Heart right ventricle (tissue), 16 donors: ENCODE measurements at regions not wholly inside any gene's neighbourhood (a gene's known extent, or its start where the extent isn't known, plus 50 kb on each side); places are given as distances from the start of the nearest gene placed in this dataset.

Experiments
- ATAC-seq, 8 donors: fragments of 200-7000 bp; cut with Tn5 transposase; one replicate each; pipeline ENCODE4 v1.9.1; 2020; ENCODE audit warnings: mild to moderate bottlenecking in 8 of 8, moderate library complexity in 8 of 8, moderate number of reproducible peaks in 1 of 8
- DNase-seq, 2 donors: peaks; one replicate each; pipeline ENCODE4 v3.0.0-alpha.2; 2020
- H3K27ac ChIP-seq, 10 donors: fragments of 200-600 bp; sonication (generic) in 2 of 10; one replicate each; pipeline versions ENCODE4 v1.5.0 to v1.8.0; 2020 to 2022; ENCODE audit warnings: mild to moderate bottlenecking in 3 of 10
- H3K27me3 ChIP-seq, 7 donors: fragments of 200-600 bp; one replicate each; pipeline ENCODE4 v1.8.0; 2021 to 2022; ENCODE audit warnings: mild to moderate bottlenecking in 2 of 7
- H3K36me3 ChIP-seq, 9 donors: fragments of 200-600 bp; sonication (generic) in 1 of 9; one replicate each; pipeline versions ENCODE4 v1.5.0 to v1.8.0; 2020 to 2022; ENCODE audit warnings: mild to moderate bottlenecking in 2 of 9
- H3K4me1 ChIP-seq, 9 donors: fragments of 200-600 bp; sonication (generic) in 1 of 9; one replicate each; pipeline versions ENCODE4 v1.5.0 to v1.8.0; 2020 to 2022; ENCODE audit warnings: mild to moderate bottlenecking in 4 of 9
- H3K4me3 ChIP-seq, 10 donors: fragments of 200-600 bp; sonication (generic) in 2 of 10; one replicate each; pipeline versions ENCODE4 v1.5.0 to v1.8.0; 2020 to 2022; ENCODE audit warnings: mild to moderate bottlenecking in 7 of 10, moderate library complexity in 2 of 10
- H3K9me3 ChIP-seq, 11 donors: fragments of 200-600 bp in 10 of 11; sonication (generic) in 2 of 11; one replicate each; pipeline versions ENCODE4 v1.5.0 to v1.8.0; 2013 to 2022; ENCODE audit warnings: mild to moderate bottlenecking in 2 of 11, control low read depth in 1 of 11, moderate library complexity in 1 of 11
- WGBS, 2 donors: extraction: QIAGEN DNeasy Blood & Tissue Kit; methylation state at CpG; one replicate each; pipeline ENCODE4 v1.1.7; 2013; ENCODE audit warnings: inconsistent platforms in 1 of 2; 5-methylcytosine and 5-hydroxymethylcytosine counted together
- intact Hi-C, 10 donors: fragments of 100-400 bp; cut with DNase I; formaldehyde crosslinking; loops; one replicate each; pipeline versions ENCODE4 v1.11.1 to v1.14.2; 2022
- TF ChIP-seq, protein P1 (sequence below), 9 donors: fragments of 200-600 bp; sonication (generic) in 2 of 9; IDR thresholded peaks; one replicate each; pipeline versions ENCODE4 v1.5.0 to v1.8.0; 2021 to 2022; ENCODE audit warnings: antibody characterized with exemption in 9 of 9, mild to moderate bottlenecking in 5 of 9, moderate library complexity in 1 of 9
- donor health status: Arrhythmogenic right ventricular cardiomyopathy.
- donor health status: ischemic (EF 13 %, LVEDD 7.1; RV severe dilation, severe dysfunction).
- donor health status: healthy with polysubstance abuse.
- donor health status: DM: no; HTN: yes; CAD: no.
- donor health status: DM: no; HTN: no; CAD: no.
- donor health status: ischemic (EF 25% LVEDD 6.9; RV normal size, moderate dysfunction).
- donor health status: ischemic (EF 25% LVEDD 5.7; RV mildly dilated, moderate dysfunction).
- donor health status: healthy.
- donor health status: DM: yes; HTN: yes; CAD: no.
- donor health status: Ischemic cardiomyopathy.
- donor health status: ischemic (EF 35%, LVEDD 5.7; RV mildly dilated, moderate dysfunction).
- donor health status: nonischemic (EF 11% LVEDD 7.7; RV severe dilation, severe dysfunction).
- donor health status: DM: yes; HTN: yes; CAD: no.
- donor health status: PGD.
- donor health status: ischemic (EF 29% LVEDD 5.4; RV normal size, mild dysfunction).
- donor health status: nonischemic (EF 23%, LVEDD 6.1; RV moderate dilation, normal function).

DNA sequence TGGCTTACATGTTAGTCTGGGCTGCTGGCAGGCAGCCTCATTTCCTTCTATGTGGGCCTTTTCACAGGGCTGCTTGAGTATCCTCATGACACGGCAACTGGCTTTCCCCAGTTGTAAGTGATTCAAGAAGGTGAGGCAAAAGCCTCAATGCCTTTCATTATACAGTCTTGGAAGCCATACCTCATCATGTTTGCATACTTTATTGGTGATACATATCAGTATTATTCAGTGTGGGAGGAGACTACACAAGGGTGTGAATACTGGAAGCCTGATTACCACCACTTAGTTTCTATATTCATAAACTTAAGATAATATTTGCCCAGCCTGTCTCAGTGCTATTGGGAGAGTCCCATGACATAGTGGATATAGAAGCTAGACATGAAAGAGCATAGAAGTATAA lies 346.8 kb downstream of the SOX2 start:
- intact Hi-C loops: no loop called here
- ATAC-seq: no peak
- no peak for DNase-seq
- Histone ChIP-seq H3K36me3 (no peaks in the 10 kb centered on the region), H3K9me3 (no peaks in the 10 kb centered on the region), H3K4me1 (no peaks in the 10 kb centered on the region), H3K27ac (no peak overlapping the region), H3K4me3 (no peak overlapping the region), H3K27me3 (no peaks in the 10 kb centered on the region)
- 81 to 91% methylated on average over 1 of the region's 1 CpG for WGBS, 2 donors
- TF ChIP-seq, protein P1, sequence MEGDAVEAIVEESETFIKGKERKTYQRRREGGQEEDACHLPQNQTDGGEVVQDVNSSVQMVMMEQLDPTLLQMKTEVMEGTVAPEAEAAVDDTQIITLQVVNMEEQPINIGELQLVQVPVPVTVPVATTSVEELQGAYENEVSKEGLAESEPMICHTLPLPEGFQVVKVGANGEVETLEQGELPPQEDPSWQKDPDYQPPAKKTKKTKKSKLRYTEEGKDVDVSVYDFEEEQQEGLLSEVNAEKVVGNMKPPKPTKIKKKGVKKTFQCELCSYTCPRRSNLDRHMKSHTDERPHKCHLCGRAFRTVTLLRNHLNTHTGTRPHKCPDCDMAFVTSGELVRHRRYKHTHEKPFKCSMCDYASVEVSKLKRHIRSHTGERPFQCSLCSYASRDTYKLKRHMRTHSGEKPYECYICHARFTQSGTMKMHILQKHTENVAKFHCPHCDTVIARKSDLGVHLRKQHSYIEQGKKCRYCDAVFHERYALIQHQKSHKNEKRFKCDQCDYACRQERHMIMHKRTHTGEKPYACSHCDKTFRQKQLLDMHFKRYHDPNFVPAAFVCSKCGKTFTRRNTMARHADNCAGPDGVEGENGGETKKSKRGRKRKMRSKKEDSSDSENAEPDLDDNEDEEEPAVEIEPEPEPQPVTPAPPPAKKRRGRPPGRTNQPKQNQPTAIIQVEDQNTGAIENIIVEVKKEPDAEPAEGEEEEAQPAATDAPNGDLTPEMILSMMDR (IDR thresholded peaks at IDR 0.05): no peak

DNA sequence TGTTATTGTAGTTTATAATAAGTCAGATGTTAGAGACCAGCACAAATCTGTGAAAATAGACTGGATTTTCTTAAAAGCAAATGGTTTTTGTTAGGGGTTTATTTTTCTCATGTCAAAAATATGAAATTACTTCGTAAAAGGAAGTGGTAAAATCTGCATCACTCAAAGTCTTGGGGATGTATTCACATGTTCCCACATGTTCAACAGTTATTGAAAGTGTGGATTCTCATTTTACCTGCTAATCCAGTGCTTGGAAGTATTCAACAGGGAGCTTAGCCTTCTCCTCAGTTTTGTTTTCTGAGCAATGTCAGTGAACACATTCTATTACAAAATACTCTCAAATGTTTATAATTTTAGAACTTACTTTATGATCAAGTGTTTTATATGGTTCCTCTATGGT lies 352.0 kb downstream of the SOX2 start:
- intact Hi-C loops: no loop called here
- Histone ChIP-seq H3K36me3 (no peaks in the 10 kb centered on the region), H3K9me3 (no peaks in the 10 kb centered on the region), H3K4me3 (no peak overlapping the region), H3K4me1 (no peaks in the 10 kb centered on the region), H3K27ac (no peak overlapping the region), H3K27me3 (no peaks in the 10 kb centered on the region)
- TF ChIP-seq, protein P1 (IDR thresholded peaks at IDR 0.05): no peak
- DNase-seq (no peak), ATAC-seq (no peak)
- 41 to 54% methylated on average over 1 of the region's 1 CpG for WGBS, 2 donors

DNA sequence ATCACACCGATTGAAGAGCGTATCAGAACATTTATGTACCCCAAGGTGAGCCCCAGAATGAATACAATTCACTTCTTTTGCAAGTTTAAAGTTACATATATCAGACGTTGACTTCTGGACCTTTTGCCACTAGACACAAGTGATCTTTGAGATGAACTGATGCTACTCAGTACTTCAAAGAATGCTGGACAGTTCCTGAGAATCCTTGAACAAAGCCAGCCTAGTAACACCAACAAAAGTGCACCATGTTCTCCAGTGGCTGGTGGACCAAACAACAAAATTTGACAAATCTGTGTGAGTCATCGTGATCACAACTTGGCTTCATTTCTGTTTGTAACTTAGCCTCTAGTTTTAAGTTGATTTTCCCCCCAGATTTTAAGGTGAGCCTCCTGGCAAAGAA lies 355.7 kb downstream of the SOX2 start:
- intact Hi-C loops: no loop called here
- Histone ChIP-seq H3K4me3 (no peak overlapping the region), H3K36me3 (no peaks in the 10 kb centered on the region), H3K4me1 (no peaks in the 10 kb centered on the region), H3K27me3 (no peaks in the 10 kb centered on the region), H3K9me3 (no peaks in the 10 kb centered on the region), H3K27ac (no peak overlapping the region)
- DNase-seq (no peak), ATAC-seq (no peak)
- TF ChIP-seq, protein P1 (IDR thresholded peaks at IDR 0.05): no peak
- WGBS, 2 donors: 57 to 76% methylated on average over 4 of the region's 4 CpGs

DNA sequence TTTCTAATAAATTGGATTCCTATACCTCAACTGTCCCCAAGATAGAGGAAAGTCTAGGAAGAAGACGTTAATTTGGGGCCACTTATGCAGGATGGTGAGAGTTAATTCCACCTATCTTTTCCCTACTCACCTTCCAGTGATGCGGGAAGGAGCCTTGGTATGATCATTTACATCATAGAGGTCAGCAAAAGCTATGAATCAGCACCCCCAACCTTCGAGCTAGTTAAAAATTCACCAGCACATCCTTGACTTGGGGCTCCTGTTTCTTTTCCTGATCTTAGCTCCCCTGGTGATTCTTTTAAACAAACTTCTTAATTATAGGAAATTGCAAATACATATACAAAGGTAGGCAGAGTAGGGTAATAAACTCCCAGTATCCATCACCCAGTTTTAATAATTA lies 366.6 kb downstream of the SOX2 start:
- Histone ChIP-seq H3K4me3 (no peak overlapping the region), H3K4me1 (no peaks in the 10 kb centered on the region), H3K27ac (no peak overlapping the region), H3K27me3 (no peaks in the 10 kb centered on the region), H3K9me3 (no peaks in the 10 kb centered on the region), H3K36me3 (no peaks in the 10 kb centered on the region)
- intact Hi-C loops: no loop called here
- TF ChIP-seq, protein P1 (IDR thresholded peaks at IDR 0.05): no peak
- DNase-seq (no peak), ATAC-seq (no peak)
- 44 to 61% methylated on average over 3 of the region's 3 CpGs for WGBS, 2 donors

DNA sequence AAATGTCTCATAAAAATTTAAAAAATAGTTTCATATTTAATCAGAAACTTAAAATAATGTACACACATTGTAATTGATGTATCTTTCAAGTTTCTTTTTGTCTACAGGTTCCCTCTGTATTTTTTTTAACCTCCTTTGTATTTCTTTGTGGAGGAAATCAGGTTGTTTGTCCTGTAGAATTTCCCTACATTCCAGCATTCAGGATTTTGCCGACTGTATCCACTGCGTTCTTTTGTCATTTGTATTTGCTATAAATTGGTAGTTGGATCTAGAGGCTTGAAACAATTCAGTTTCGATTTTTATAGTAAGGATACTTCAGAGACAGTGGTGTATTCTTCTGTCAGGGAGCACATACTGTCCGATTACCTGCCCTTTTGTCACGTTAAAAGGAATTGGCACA lies 367.2 kb downstream of the SOX2 start:
- Histone ChIP-seq H3K4me3 (no peak overlapping the region), H3K9me3 (no peaks in the 10 kb centered on the region), H3K36me3 (no peaks in the 10 kb centered on the region), H3K4me1 (no peaks in the 10 kb centered on the region), H3K27ac (no peak overlapping the region), H3K27me3 (no peaks in the 10 kb centered on the region)
- intact Hi-C loops: no loop called here
- DNase-seq (no peak), ATAC-seq (no peak)
- TF ChIP-seq, protein P1 (IDR thresholded peaks at IDR 0.05): no peak
- WGBS, 2 donors: 65 to 74% methylated on average over 5 of the region's 5 CpGs
